ENCODE measurements at regions not wholly inside any gene's neighbourhood (a gene's known extent, or its start where the extent isn't known, plus 50 kb on each side); places are given as distances from the start of the nearest gene placed in this dataset.
"Not testable (repeated sequence)": the region's sequence is repeated elsewhere in the genome, so short reads cannot be mapped to it uniquely, and the experiment has no call there.

DNA sequence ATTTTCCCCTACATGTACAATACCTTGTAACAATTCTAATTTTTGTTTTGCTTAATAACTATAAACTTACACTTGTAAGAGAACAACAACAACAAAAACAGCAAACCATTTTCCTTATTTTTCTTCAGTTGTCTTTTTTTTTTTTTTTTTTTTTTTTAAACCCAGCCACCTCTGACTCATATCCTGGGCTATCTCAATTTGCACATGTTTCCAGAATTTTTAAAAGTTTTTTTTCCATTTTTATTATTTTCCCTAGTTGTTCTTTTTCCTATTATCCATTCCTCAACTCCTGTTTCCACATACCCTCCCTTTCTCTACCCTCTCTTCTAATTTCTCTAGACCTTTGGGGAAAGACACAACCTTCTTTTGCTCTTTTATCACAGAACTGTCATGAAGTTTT lies 112.5 kb downstream of the EFEMP1 start:
- intact Hi-C loops (cut with micrococcal nuclease) = no loop called here

- intact Hi-C loops (cut with micrococcal nuclease) = no loop called here
These were observed 113.0 kb downstream of the EFEMP1 start for GRCh38 chr2:55810622-55811020.

- intact Hi-C loops (cut with micrococcal nuclease) = no loop called here
These were observed 113.5 kb downstream of the EFEMP1 start for GRCh38 chr2:55809875-55810621.

GRCh38 chr2:55807900-55808299 lies 114.3 kb upstream of the PNPT1 start:
- intact Hi-C loops (cut with micrococcal nuclease) = no loop called here

- intact Hi-C loops (cut with micrococcal nuclease) = no loop called here
These were observed 112.0 kb upstream of the PNPT1 start for GRCh38 chr2:55805686-55806085.

DNA sequence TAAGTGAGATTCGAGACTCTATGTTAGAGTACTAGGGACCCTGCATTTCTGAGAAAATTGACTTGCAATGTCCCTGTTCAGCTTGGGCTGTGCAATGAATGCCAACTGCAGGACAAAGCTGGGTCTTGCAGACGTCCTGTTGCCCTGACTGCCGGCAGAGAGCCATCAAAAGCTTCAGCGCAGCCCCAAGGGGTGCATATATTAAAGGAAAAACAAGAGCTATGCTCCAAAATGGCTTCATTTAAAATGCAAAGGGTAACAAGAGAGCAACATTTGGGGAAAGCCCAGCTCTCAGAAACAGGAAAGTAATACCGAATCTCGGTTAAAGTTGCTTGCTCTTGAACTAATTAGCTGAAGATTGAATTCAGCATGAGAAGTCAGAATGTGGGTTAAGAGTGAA lies 110.9 kb upstream of the PNPT1 start:
- intact Hi-C loops (cut with micrococcal nuclease) = no loop called here

- intact Hi-C loops (cut with micrococcal nuclease) = no loop called here
These were observed 108.4 kb upstream of the PNPT1 start for GRCh38 chr2:55802067-55802466.

GRCh38 chr2:55801436-55801835 lies 107.8 kb upstream of the PNPT1 start:
- intact Hi-C loops (cut with micrococcal nuclease) = no loop called here

GRCh38 chr2:55799624-55800023 lies 106.0 kb upstream of the PNPT1 start:
- intact Hi-C loops (cut with micrococcal nuclease) = not testable (repeated sequence)

- intact Hi-C loops (cut with micrococcal nuclease) = no loop called here
These were observed 102.5 kb upstream of the PNPT1 start for GRCh38 chr2:55796121-55796520.

- intact Hi-C loops (cut with micrococcal nuclease) = not testable (repeated sequence)
These were observed 100.0 kb upstream of the PNPT1 start for GRCh38 chr2:55793602-55794001.

GRCh38 chr2:55786280-55786679 lies 92.6 kb upstream of the PNPT1 start:
- intact Hi-C loops (cut with micrococcal nuclease) = no loop called here

GRCh38 chr2:55783751-55784150 lies 90.1 kb upstream of the PNPT1 start:
- intact Hi-C loops (cut with micrococcal nuclease) = not testable (repeated sequence)

- intact Hi-C loops (cut with micrococcal nuclease) = no loop called here
These were observed 89.0 kb upstream of the PNPT1 start for GRCh38 chr2:55782528-55783173.

- intact Hi-C loops (cut with micrococcal nuclease) = no loop called here
These were observed 87.9 kb upstream of the PNPT1 start for GRCh38 chr2:55781542-55781941.

DNA sequence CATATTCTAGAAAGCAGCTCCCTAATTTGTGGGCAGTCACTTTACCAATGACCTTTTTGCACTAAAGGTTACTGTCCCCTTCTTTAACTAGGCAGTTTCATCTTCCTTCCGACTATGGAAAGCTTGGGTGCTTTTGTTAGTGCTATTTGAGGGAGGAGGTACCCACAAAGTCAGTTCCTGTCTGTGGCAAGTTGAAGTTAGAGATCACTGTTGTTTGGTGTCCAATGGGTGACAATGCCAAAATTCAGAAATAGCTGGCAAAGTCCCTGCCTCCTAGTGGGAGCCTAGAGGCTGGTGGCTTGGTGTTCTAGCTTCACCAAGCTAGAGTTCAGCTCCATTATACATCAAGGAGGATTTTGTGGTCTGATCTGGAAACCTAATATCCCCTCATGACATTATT lies 87.1 kb upstream of the PNPT1 start:
- intact Hi-C loops (cut with micrococcal nuclease) = no loop called here

- intact Hi-C loops (cut with micrococcal nuclease) = no loop called here
These were observed 86.1 kb upstream of the PNPT1 start for GRCh38 chr2:55779459-55780421.

GRCh38 chr2:55776966-55777365 lies 83.3 kb upstream of the PNPT1 start:
- intact Hi-C loops (cut with micrococcal nuclease) = no loop called here

DNA sequence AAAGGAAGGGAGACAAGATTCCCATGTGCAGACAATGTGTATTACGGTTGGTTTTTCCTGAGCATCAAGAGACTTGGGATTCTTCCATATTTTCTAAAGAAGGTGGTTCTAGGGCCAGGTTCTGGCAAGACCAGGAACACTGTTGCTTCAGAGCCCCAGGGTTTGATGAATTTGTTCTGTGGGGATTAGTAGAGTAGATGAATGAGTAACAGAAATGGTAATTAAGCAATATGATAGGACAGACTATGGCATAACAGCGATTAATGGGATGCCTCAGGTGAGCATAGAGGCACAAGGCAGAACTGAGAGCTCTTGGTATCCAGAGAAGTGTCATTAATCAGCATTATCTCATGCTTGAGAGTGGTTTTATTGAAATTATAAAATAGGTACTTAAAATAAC lies 82.8 kb upstream of the PNPT1 start:
- intact Hi-C loops (cut with micrococcal nuclease) = no loop called here

DNA sequence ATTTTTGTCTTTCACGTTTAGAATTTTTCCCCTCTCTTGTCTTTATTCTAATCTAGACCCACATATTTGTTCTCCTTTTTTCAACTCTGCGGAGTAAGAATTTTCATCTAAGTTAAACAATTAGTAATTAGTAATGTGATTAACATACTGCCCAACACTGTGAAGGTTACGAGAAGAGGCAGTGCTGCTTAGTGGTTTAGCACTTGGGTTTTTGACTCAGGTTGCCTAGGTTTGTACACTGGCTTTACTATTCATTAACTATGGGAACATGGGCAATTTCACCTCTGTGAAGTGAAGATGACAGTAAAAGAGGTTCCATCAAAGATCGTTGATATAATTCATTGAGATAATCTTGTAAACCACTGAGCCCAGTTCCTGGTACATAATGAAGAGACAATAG lies 82.2 kb upstream of the PNPT1 start:
- intact Hi-C loops (cut with micrococcal nuclease) = no loop called here

DNA sequence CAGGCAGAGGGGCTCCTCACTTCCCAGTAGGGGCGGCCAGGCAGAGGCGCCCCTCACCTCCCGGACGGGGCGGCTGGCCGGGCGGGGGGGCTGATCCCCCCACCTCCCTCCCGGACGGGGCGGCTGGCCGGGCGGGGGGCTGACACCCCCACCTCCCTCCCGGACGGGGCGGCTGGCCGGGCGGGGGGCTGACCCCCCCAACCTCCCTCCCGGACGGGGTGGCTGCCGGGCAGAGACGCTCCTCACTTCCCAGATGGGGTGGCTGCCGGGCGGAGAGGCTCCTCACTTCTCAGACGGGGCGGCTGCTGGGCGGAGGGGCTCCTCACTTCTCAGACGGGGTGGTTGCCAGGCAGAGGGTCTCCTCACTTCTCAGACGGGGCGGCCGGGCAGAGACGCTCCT lies 80.0 kb upstream of the PNPT1 start:
- intact Hi-C loops (cut with micrococcal nuclease) = not testable (repeated sequence)

All from T-helper 2 cell treated with Interferon-gamma antibody and Interleukin-4, amounts not matched to agents 100 ng/mL and 5 ng/mL, for 36 hours (primary cell).